ENCODE measurements at regions not wholly inside any gene's neighbourhood (a gene's known extent, or its start where the extent isn't known, plus 50 kb on each side); places are given as distances from the start of the nearest gene placed in this dataset.

GRCh38 chr9:109830545-109830944, 50.5 kb downstream of the PALM2AKAP2 start:
- DNase-seq (ENCODE audit: low read depth in 3 of 3, low spot score in 2 of 3): no peak

GRCh38 chr9:109831998-109832658, 52.1 kb downstream of the PALM2AKAP2 start:
- no peak for DNase-seq (ENCODE audit: low read depth in 3 of 3, low spot score in 2 of 3)

DNA sequence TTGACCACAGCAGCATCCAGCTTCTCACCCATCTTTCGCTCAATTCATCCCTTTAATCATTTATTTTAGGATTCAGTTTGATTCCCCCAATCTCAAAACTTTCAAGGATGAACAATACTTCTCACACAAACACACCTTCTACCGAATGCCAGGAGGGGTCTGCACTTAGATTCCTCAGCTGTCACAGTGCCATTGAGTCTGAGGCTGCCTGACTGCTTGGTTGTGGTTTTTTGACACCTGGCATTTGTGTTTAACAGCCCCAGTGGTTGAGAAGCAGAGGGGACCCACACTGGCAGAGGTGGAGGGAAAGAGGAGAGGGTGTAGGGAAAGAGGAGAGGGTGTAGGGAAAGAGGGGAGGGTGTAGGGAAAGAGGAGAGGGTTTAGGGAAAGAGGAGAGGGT, 54.9 kb downstream of the PALM2AKAP2 start:
- DNase-seq (ENCODE audit: low read depth in 3 of 3, low spot score in 2 of 3): no peak

DNA sequence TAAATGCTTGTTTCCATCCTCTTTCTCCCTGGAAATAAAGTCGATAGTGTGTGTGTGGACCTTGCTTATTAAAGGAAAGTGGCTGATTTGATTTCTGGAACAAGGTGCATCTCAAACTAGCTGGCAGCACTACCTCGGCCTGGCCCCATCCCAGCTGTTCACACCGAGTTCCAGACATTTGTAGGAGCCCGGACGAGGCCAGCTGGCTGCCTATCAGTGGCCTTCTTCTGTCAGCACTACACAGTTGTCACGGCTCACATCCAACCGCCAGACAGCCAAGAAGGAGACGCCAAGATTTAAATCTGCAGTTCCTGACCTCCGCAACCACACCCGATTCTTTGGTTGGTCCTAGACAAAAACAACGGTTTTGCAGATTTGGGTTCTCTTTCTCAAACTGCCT, 63.6 kb downstream of the PALM2AKAP2 start:
- no peak for DNase-seq (ENCODE audit: low read depth in 3 of 3, low spot score in 2 of 3)

- no peak for DNase-seq (ENCODE audit: low read depth in 3 of 3, low spot score in 2 of 3)
Observed at GRCh38 chr9:109845226-109845625, 65.2 kb downstream of the PALM2AKAP2 start.

DNA sequence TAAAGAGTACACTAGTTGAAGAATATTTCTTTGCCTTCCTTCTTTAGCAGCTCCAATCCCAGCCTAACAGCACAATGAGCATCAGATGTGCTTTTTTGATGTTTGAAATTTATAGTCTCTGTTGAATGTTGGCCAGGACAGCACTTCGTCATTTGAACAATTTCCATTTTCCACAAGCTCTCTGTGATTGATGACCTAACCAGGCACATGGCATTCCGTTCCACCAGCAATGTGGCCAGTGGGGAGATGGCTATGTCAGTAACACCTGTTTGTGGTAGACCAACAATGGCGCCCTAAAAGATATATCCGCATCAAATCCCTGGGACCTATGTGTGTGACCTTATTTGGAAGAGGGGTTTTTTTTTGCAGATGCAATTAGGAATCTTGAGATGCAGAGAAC, 66.8 kb downstream of the PALM2AKAP2 start:
- no peak for DNase-seq (ENCODE audit: low read depth in 3 of 3, low spot score in 2 of 3)

- DNase-seq (ENCODE audit: low read depth in 3 of 3, low spot score in 2 of 3): no peak
Observed at GRCh38 chr9:109852556-109852955, 72.6 kb downstream of the PALM2AKAP2 start.

GRCh38 chr9:109855540-109855939, 75.5 kb downstream of the PALM2AKAP2 start:
- DNase-seq (ENCODE audit: low read depth in 3 of 3, low spot score in 2 of 3): no peak

GRCh38 chr9:109856785-109857184, 76.8 kb downstream of the PALM2AKAP2 start:
- DNase-seq (ENCODE audit: low read depth in 3 of 3, low spot score in 2 of 3): no peak

DNA sequence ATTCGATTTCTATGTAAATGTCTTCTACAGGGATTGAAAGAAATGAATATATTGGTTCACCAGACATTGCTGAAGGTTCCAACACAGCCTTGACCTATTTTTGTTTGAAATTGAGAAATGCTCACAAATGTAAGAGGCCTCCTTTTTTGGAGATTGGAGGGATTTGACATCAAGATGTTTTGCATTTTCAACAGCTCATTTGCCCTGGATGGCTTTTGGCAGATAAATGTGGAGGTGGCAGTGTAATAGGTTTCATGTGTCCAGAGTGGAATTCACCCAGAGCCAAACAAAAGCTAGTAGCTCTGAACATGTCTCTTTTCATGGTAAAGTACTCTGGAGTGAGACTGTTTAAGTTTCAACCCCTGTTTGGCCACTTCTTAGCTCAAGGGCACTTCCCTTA, 77.3 kb downstream of the PALM2AKAP2 start:
- no peak for DNase-seq (ENCODE audit: low read depth in 3 of 3, low spot score in 2 of 3)

- DNase-seq (ENCODE audit: low read depth in 3 of 3, low spot score in 2 of 3): no peak
Observed at GRCh38 chr9:109859447-109859846, 79.4 kb downstream of the PALM2AKAP2 start.

- DNase-seq (ENCODE audit: low read depth in 3 of 3, low spot score in 2 of 3): no peak
Observed at GRCh38 chr9:109860521-109860920, 80.5 kb downstream of the PALM2AKAP2 start.

DNA sequence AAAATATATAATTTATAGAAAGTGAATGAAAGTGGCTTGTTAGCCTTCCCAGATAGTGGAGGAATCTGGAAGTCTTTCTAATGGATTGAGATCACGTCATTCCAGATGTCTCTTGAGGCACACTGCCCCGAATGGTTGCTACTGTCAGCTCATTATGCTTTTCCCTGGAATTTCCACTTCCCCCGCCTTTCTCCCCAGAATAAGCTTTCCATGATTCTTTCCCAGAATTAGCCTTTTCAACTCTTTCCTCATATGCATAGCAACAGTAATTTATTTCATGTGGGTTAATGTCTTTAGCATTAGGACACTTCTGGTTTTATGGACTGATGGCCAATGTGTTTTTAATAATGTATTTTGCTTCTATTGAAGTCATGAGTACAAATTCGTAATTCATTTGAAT, 81.5 kb downstream of the PALM2AKAP2 start:
- no peak for DNase-seq (ENCODE audit: low read depth in 3 of 3, low spot score in 2 of 3)

DNA sequence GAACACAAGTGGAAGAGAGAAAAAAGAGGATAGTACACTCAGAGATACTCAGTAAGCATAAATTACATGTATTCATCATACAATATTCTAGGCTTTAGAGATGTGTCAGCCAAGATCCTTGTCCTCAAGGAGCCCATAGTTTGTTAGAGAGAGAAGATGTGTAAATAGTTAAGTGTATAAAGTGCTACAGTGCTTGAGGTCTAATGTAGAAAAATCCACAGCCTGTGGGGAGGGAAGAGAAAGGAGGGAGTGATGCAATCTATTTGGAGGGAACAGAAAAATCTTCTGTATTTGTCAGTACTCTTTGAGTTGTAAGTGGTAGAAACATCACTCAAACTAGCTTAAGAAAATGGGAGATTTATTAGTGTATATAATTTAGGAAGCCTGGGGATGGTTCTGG, 81.9 kb downstream of the PALM2AKAP2 start:
- DNase-seq (ENCODE audit: low read depth in 3 of 3, low spot score in 2 of 3): no peak

DNA sequence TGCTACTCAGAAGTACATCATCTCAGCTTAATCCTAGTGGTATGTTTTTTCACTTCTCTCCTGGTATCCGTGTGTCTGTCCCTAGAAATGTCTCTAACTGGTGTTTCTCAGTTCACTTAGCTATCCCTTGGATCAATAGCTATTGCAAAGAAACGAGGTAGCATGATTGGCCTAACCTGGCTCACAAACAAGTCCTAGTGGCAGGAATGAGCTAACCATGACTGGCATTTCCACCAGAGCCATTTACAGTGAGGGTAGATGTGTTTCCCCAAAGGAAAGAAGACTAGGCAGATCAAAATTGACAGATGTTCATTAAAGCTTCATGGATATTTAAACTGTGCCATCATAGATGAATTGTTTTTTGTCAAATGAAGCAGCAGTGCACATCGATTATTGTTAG, 82.5 kb downstream of the PALM2AKAP2 start:
- no peak for DNase-seq (ENCODE audit: low read depth in 3 of 3, low spot score in 2 of 3)

- DNase-seq (ENCODE audit: low read depth in 3 of 3, low spot score in 2 of 3): no peak
Observed at GRCh38 chr9:109863961-109864360, 84.0 kb downstream of the PALM2AKAP2 start.

- DNase-seq (ENCODE audit: low read depth in 3 of 3, low spot score in 2 of 3): no peak
Observed at GRCh38 chr9:109865521-109865920, 85.5 kb downstream of the PALM2AKAP2 start.

DNA sequence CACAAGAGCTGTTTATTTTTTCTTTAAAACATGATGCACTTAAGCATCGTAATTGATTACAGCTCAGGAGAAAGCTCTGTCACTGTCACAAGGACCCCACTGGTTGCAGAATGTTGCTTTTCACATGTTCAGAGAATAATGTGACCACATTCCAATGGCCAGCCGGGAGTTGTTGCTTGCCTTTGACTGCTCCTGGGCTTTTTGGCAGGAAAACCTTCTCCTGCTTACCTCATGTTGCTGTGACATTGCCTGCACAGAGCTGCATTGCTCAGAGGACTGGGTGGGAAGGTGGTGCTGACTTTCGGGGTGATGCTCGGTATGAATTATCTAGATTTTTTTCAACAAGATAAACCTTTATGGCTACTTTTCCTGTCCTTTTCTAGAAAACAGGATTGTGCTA, 88.2 kb downstream of the PALM2AKAP2 start:
- DNase-seq (ENCODE audit: low read depth in 3 of 3, low spot score in 2 of 3): no peak

DNA sequence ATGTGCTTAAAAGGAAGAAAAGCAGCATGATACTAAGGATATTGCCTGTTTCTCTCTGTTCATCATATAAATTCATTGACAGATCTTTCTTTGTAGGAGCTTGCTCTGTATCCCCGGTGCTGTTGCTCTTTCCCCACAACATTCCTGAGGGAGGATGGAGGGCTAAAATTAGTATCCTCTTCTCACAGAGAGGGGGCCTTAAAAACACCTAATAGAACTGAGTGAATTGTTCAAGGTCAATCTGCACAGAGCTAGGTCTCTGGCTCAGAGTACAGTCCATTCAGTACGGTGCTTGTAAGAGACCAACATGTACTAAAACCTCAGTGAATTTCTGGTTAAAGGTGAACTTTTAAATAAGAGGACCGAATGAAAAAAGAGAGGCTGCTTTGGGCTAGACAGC, 88.7 kb downstream of the PALM2AKAP2 start:
- DNase-seq (ENCODE audit: low read depth in 3 of 3, low spot score in 2 of 3): no peak

GRCh38 chr9:109870365-109870764, 90.4 kb downstream of the PALM2AKAP2 start:
- DNase-seq (ENCODE audit: low read depth in 3 of 3, low spot score in 2 of 3): no peak

DNA sequence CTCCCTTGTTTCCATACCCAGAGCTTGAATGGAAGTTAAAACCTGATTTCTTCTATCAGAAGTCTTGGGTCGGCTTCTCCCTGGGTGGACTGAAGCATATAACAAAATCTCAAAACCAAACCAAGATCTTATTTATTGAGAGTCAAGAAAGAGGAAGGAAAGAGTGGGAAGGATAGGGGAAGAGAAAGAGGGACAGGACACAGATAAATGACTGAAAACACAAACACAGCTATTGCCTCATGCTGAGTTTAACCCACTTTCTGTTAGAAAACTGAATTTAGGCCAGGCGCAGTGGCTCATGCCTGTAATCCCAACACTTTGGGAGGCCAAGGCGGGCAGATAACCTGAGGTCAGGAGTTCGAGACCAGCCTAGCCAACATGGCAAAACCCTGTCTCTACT, 92.9 kb downstream of the PALM2AKAP2 start:
- DNase-seq (ENCODE audit: low read depth in 3 of 3, low spot score in 2 of 3): no peak

GRCh38 chr9:109875495-109876129, 95.6 kb downstream of the PALM2AKAP2 start:
- no peak for DNase-seq (ENCODE audit: low read depth in 3 of 3, low spot score in 2 of 3)

Data from right renal cortex interstitium (tissue), 3 donors.